ENCODE measurements at regions not wholly inside any gene's neighbourhood (a gene's known extent, or its start where the extent isn't known, plus 50 kb on each side); places are given as distances from the start of the nearest gene placed in this dataset.
"Not testable (repeated sequence)": the region's sequence is repeated elsewhere in the genome, so short reads cannot be mapped to it uniquely, and the experiment has no call there.

DNA sequence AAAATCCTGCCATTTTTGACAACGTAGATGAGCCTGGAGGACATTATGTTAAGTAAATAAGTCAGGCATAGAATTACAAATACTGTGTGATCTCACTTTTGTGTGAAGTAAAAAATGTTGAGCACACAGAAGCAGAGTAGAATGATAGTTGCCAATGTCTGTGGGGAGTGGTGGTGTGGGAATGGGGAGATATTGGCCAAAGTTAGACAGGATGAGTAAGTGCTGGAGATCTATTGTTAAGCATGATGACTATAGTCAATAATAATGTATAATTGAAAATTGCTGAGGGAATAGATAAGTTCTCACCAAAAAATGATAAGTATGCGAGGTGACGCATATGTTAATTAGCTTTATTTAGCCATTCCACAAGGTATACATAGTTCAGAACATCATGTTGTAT, 92.0 kb downstream of the GPR85 start:
- H3K27me3 Mint-ChIP-seq: no peaks in the 10 kb centered on the region
- no peak overlapping the region for H3K27ac Mint-ChIP-seq
- no peak for DNase-seq (ENCODE audit: low spot score in 2 of 2)

DNA sequence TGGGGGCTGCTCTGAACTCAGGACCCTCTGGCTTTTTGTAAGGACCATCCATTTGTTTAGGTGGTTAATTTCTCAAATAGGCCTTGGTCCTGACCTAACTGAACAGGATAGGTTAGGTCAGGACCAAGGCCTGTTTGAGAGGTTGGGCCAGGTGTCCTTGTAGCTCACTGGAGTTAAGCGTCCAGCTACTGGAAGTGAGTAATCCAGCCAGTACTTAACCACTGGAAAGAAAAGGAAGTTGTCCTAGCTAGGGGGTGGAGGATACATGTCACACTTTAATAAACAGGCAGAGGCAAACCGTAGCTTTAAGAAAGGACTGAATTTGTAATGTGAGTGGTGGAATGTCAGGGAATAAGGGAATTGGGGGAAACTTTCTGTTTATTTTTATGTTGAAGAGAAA, 96.0 kb downstream of the GPR85 start:
- no peak overlapping the region for H3K4me3 Mint-ChIP-seq
- no peak overlapping the region for H3K27ac Mint-ChIP-seq
- H3K9me3 Mint-ChIP-seq: no peaks in the 10 kb centered on the region
- DNase-seq (ENCODE audit: low spot score in 2 of 2) (no peak), ATAC-seq (ENCODE audit: low read depth) (no peak)
- H3K36me3 Mint-ChIP-seq: no peaks in the 10 kb centered on the region
- no peaks in the 10 kb centered on the region for H3K27me3 Mint-ChIP-seq
- H3K4me1 Mint-ChIP-seq: peaks cover 5% of the 10 kb centered on the region

More for the DNA sequence above, 92.0 kb downstream of the GPR85 start:
- H3K4me1 Mint-ChIP-seq: peaks cover 3% of the 10 kb centered on the region
- H3K4me3 Mint-ChIP-seq: no peak overlapping the region
- H3K9me3 Mint-ChIP-seq: no peaks in the 10 kb centered on the region
- no peaks in the 10 kb centered on the region for H3K36me3 Mint-ChIP-seq
- ATAC-seq (ENCODE audit: low read depth): no peak

DNA sequence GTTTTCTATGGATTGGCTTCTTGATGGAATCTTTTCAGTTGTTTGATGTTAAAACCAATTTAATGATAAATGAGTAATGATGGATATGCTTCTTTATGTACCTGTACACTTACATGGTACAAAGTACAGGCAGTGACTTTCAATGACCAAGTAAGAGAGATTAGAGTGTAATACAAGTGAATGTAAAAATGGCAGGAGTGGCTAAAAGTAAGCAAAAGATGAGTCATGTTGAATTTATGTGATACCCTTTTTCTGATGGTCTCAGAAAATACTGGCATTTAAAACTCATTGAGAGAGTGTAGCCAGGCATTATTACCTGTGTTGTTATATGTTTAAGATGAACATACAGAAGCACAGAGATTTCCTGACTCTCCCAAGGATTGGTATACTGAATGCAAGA, 97.1 kb downstream of the GPR85 start:
- Mint-ChIP-seq H3K4me3 (no peak overlapping the region), H3K27me3 (no peaks in the 10 kb centered on the region), H3K27ac (no peak overlapping the region), H3K9me3 (no peaks in the 10 kb centered on the region), H3K36me3 (no peaks in the 10 kb centered on the region), H3K4me1 (peaks cover 5% of the 10 kb centered on the region)
- ATAC-seq (ENCODE audit: low read depth) (no peak), DNase-seq (ENCODE audit: low spot score in 2 of 2) (no peak)

- Mint-ChIP-seq H3K4me1 (peaks cover 20% of the 10 kb centered on the region), H3K9me3 (peaks cover under 1% of the 10 kb centered on the region), H3K27ac (no peak overlapping the region), H3K4me3 (no peak overlapping the region), H3K27me3 (no peaks in the 10 kb centered on the region), H3K36me3 (no peaks in the 10 kb centered on the region)
- DNase-seq (ENCODE audit: low spot score in 2 of 2) (no peak), ATAC-seq (ENCODE audit: low read depth) (no peak)
Measured at GRCh38 chr7:112987171-112987570, 99.5 kb downstream of the GPR85 start.

DNA sequence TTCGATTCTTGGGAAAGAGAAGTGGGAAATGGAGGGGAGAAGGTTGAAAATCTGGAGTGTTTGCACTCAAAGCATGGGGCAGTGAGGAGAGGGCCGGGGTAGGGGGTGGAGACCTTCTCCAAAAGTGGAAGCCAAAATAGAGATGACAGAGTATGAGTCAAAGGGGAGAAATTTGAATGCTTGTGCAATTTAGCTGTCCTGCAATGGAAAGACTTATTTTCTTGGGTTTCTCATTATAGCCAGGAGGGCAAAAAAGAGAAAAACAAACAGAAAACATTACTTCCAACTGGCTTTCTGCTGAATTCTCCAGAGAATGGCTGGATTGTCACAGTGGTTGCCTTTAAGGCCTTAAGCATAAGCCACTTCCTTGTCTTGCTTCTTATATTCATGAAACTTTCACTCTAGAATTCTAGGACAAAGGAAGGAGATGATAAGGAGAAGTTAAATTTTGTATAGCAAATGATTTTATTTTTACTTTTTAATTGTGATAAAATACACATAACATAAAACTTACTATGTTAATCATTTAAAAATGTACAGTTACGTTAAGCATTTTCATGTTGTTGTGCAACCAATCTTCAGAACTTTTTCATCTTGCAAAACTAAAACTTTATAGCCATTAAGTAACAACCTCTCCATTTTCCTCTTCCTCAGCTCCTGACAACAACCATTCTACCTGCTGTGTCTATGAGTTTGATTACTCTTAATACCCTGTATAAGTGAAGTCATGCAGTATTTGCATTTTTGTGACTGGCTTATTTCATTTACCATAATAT, 100.2 kb downstream of the GPR85 start:
- DNase-seq (ENCODE audit: low spot score in 2 of 2) (no peak), ATAC-seq (ENCODE audit: low read depth) (no peak)
- Mint-ChIP-seq H3K27ac (no peak overlapping the region), H3K27me3 (no peaks in the 10 kb centered on the region), H3K4me1 (peaks cover 23% of the 10 kb centered on the region), H3K4me3 (no peak overlapping the region), H3K9me3 (peaks cover 2% of the 10 kb centered on the region), H3K36me3 (no peaks in the 10 kb centered on the region)

GRCh38 chr7:112985377-112985987, 101.1 kb downstream of the GPR85 start:
- DNase-seq (ENCODE audit: low spot score in 2 of 2) (no peak), ATAC-seq (ENCODE audit: low read depth) (no peak)
- H3K27me3 Mint-ChIP-seq: no peaks in the 10 kb centered on the region
- peaks cover 24% of the 10 kb centered on the region for H3K4me1 Mint-ChIP-seq
- no peaks in the 10 kb centered on the region for H3K36me3 Mint-ChIP-seq
- no peak overlapping the region for H3K4me3 Mint-ChIP-seq
- peaks cover 3% of the 10 kb centered on the region for H3K9me3 Mint-ChIP-seq
- H3K27ac Mint-ChIP-seq: no peak overlapping the region

DNA sequence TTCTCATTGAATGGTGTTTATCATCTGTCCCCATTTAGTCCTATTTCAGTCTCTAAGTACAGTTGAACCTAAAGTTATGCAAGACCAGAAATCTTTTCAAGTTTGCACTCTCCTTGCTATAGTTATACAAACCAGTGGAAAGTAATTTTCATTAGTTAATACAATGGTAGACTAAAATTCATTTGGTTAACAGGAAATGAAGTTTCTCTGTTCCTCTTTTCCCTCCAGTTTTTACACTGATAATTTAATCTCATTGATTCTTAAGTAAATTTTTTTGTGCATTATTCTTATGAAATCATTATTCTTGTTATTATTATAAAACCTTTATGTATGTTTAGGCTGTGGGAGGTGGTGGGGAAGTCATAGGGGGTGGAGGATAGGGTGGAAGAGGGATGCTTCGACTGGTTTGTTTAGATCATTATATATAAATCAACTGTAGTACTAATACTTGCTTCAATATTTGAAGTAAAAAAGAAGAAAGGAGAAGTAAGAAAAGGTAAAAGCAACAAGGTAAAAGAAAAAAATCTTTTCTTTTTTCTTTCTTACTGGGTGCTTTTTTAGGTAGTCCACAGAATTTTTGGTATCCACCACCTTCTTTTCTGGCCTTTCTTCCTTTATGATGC, 104.1 kb downstream of the GPR85 start:
- H3K27me3 Mint-ChIP-seq: no peaks in the 10 kb centered on the region
- H3K4me1 Mint-ChIP-seq: peaks cover 24% of the 10 kb centered on the region
- ATAC-seq (ENCODE audit: low read depth) (peak; percentile 84), DNase-seq (ENCODE audit: low spot score in 2 of 2) (no peak)
- peaks cover 3% of the 10 kb centered on the region for H3K9me3 Mint-ChIP-seq
- peak overlapping the region; percentile 46 for H3K4me3 Mint-ChIP-seq
- no peaks in the 10 kb centered on the region for H3K36me3 Mint-ChIP-seq
- H3K27ac Mint-ChIP-seq: peak overlapping the region; percentile 79

DNA sequence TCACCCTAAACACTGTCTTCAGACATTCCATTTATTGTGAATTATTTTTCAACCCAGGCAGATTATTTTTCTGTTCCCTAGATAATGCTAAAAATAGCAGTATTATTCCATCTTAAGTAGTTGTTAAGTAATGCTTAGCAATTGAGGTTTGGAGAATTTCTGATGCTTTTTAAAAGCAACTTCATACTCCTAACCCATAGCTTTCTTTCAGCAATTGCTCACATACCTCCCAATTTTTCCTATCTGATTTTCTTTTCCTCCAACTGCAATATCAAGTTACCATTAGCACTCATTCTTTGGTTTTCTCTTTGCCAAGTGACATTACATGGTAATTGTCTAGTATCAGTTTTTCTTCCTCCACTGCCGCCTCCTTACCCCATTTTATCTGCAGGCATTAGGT, 104.7 kb downstream of the GPR85 start:
- no peaks in the 10 kb centered on the region for H3K27me3 Mint-ChIP-seq
- peaks cover 3% of the 10 kb centered on the region for H3K9me3 Mint-ChIP-seq
- ATAC-seq (ENCODE audit: low read depth) (peak; percentile 14), DNase-seq (ENCODE audit: low spot score in 2 of 2) (no peak)
- H3K27ac Mint-ChIP-seq: no peak overlapping the region
- H3K4me3 Mint-ChIP-seq: peak overlapping the region; percentile 41
- H3K4me1 Mint-ChIP-seq: peaks cover 24% of the 10 kb centered on the region
- H3K36me3 Mint-ChIP-seq: no peaks in the 10 kb centered on the region

DNA sequence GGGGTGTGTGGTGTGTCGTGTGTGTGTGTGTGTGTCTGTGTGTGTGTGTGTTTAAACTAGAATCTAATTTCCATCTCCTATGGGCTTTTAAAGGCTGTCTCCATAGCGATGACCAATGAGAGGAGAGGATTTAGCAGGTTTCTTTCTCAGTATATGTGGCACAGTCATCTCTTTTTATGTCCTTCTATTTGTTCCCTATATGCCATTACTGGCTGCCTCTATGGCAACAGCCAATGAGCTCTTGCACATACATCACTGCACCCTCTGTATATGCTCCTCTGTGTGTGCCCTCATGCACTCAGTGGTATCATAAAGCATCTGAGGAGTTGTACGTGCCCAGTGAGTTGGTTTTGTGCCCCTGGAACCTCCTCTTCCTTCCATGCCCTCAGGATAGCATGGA, 107.6 kb downstream of the GPR85 start:
- not testable (repeated sequence) for H3K36me3 Mint-ChIP-seq; ATAC-seq (ENCODE audit: low read depth)

DNA sequence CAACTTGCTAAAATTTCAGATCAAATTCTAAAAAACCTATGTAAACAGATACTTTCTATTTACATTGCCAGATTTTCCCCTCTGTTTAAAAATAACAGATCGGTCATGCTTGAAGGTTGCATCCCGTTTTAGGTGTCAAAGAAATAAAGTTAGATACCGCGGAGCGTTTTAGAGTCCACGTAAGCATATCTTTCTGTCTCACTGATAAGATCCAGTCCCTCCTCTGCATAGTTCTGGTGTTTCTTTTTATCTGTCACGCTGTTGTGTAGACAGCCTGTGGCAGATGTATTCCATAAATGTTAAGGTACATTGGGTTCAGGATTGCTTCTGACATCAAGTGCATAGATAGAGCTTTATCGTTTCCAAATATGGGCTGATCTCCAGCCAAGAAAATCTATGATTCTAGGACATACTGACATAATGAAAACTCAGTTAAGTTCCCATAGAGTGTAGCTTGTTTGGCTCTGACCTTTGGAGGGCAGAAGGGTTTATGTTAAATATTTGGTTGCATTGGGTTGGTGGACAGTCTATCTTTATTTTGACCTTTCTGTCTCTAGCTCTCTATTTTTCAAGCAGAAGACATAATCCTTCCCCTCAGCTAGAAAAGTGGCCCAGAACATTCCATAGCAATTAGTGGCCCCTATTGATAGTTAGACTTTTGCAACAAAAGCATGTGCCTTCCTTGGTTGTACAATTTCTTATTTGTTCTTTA, 109.2 kb downstream of the GPR85 start:
- not testable (repeated sequence) for H3K4me3 Mint-ChIP-seq; DNase-seq (ENCODE audit: low spot score in 2 of 2); ATAC-seq (ENCODE audit: low read depth); H3K27me3 Mint-ChIP-seq; H3K36me3 Mint-ChIP-seq; H3K9me3 Mint-ChIP-seq; H3K27ac Mint-ChIP-seq
- peaks cover 11% of the 10 kb centered on the region for H3K4me1 Mint-ChIP-seq

More for the DNA sequence above, 107.6 kb downstream of the GPR85 start:
- H3K4me3 Mint-ChIP-seq; DNase-seq (ENCODE audit: low spot score in 2 of 2); H3K27me3 Mint-ChIP-seq; H3K27ac Mint-ChIP-seq; H3K9me3 Mint-ChIP-seq: not testable (repeated sequence)
- peaks cover 22% of the 10 kb centered on the region for H3K4me1 Mint-ChIP-seq

DNA sequence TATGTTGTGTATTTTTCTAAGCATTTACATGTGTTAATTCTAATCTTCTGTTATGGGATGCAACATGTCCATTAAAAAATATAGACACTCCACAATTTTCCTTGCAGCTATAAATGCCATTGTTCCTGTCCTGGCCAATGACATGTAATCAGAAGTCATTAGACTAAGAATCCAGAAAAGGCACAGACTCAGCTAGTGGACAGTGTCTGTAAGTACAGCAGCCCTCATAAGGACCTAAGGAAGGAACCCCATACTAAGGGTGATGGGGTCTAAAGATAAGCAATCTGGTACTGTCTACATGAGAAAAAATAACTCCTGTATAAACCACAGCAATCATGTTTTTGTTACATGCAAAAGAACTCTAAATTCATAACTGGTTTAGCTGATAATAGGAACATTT, 115.9 kb downstream of the GPR85 start:
- H3K27me3 Mint-ChIP-seq: peaks cover 3% of the 10 kb centered on the region
- peaks cover 2% of the 10 kb centered on the region for H3K4me1 Mint-ChIP-seq
- peak; percentile 52 for ATAC-seq (ENCODE audit: low read depth)

GRCh38 chr7:112969946-112970345, 116.7 kb downstream of the GPR85 start:
- H3K4me1 Mint-ChIP-seq: peaks cover 2% of the 10 kb centered on the region
- peaks cover 3% of the 10 kb centered on the region for H3K27me3 Mint-ChIP-seq
- no peaks in the 10 kb centered on the region for H3K9me3 Mint-ChIP-seq
- H3K36me3 Mint-ChIP-seq: no peaks in the 10 kb centered on the region
- no peak for DNase-seq (ENCODE audit: low spot score in 2 of 2)
- H3K27ac Mint-ChIP-seq: no peak overlapping the region
- H3K4me3 Mint-ChIP-seq: no peak overlapping the region
- no peak for ATAC-seq (ENCODE audit: low read depth)

More for the DNA sequence above, 115.9 kb downstream of the GPR85 start:
- H3K36me3 Mint-ChIP-seq: no peaks in the 10 kb centered on the region
- no peaks in the 10 kb centered on the region for H3K9me3 Mint-ChIP-seq
- H3K4me3 Mint-ChIP-seq: no peak overlapping the region
- DNase-seq (ENCODE audit: low spot score in 2 of 2): no peak
- H3K27ac Mint-ChIP-seq: no peak overlapping the region

- no peaks in the 10 kb centered on the region for H3K27me3 Mint-ChIP-seq
- H3K4me1 Mint-ChIP-seq: no peaks in the 10 kb centered on the region
- no peak for DNase-seq (ENCODE audit: low spot score in 2 of 2)
- H3K4me3 Mint-ChIP-seq: no peak overlapping the region
- no peaks in the 10 kb centered on the region for H3K9me3 Mint-ChIP-seq
- H3K27ac Mint-ChIP-seq: no peak overlapping the region
- ATAC-seq (ENCODE audit: low read depth): no peak
- no peaks in the 10 kb centered on the region for H3K36me3 Mint-ChIP-seq
Measured at GRCh38 chr7:112965506-112965905, 121.1 kb downstream of the GPR85 start.

GRCh38 chr7:112963634-112964033, 123.0 kb downstream of the GPR85 start:
- no peak for DNase-seq (ENCODE audit: low spot score in 2 of 2)
- H3K9me3 Mint-ChIP-seq: no peaks in the 10 kb centered on the region
- ATAC-seq (ENCODE audit: low read depth): no peak
- no peaks in the 10 kb centered on the region for H3K36me3 Mint-ChIP-seq
- H3K4me3 Mint-ChIP-seq: no peak overlapping the region
- no peaks in the 10 kb centered on the region for H3K27me3 Mint-ChIP-seq
- H3K4me1 Mint-ChIP-seq: no peaks in the 10 kb centered on the region
- H3K27ac Mint-ChIP-seq: no peak overlapping the region
